CD4-positive, alpha-beta T cell treated with Interleukin-15 for 4 hours (primary cell): ENCODE measurements at regions not wholly inside any gene's neighbourhood (a gene's known extent, or its start where the extent isn't known, plus 50 kb on each side); places are given as distances from the start of the nearest gene placed in this dataset.
"Not testable (repeated sequence)": the region's sequence is repeated elsewhere in the genome, so short reads cannot be mapped to it uniquely, and the experiment has no call there.

Experiments
- DNase-seq: peaks from one replicate; pipeline ENCODE4 v3.0.0-alpha.2; 2020; ENCODE audit warnings: low spot score

- DNase-seq, result no peak
These were observed 105.4 kb downstream of the TTC8 start for GRCh38 chr14:88929656-88930436.

GRCh38 chr14:88931321-88932110, 107.1 kb downstream of the TTC8 start:
- DNase-seq, result no peak

- no peak for DNase-seq
These were observed 108.7 kb downstream of the TTC8 start for GRCh38 chr14:88933191-88933590.

GRCh38 chr14:88934351-88934806, 109.9 kb downstream of the TTC8 start:
- DNase-seq, result no peak

GRCh38 chr14:88935083-88935482, 110.6 kb downstream of the TTC8 start:
- no peak for DNase-seq

- DNase-seq, result no peak
These were observed 113.3 kb downstream of the TTC8 start for GRCh38 chr14:88937706-88938105.

GRCh38 chr14:88940671-88941070, 116.2 kb downstream of the TTC8 start:
- no peak for DNase-seq

GRCh38 chr14:88941414-88941813, 117.0 kb downstream of the TTC8 start:
- no peak for DNase-seq

GRCh38 chr14:88947646-88948598, 123.5 kb downstream of the TTC8 start:
- no peak for DNase-seq

GRCh38 chr14:88950069-88950468, 125.6 kb downstream of the TTC8 start:
- DNase-seq, result no peak

GRCh38 chr14:88951370-88951769, 126.9 kb downstream of the TTC8 start:
- no peak for DNase-seq

GRCh38 chr14:88952901-88953300, 128.4 kb downstream of the TTC8 start:
- DNase-seq, result no peak

GRCh38 chr14:88955455-88955854, 131.0 kb downstream of the TTC8 start:
- no peak for DNase-seq

GRCh38 chr14:88960496-88960895, 136.0 kb downstream of the TTC8 start:
- no peak for DNase-seq

GRCh38 chr14:88961214-88961613, 136.8 kb downstream of the TTC8 start:
- no peak for DNase-seq

- no peak for DNase-seq
These were observed 137.9 kb downstream of the TTC8 start for GRCh38 chr14:88962356-88962755.

- no peak for DNase-seq
These were observed 142.8 kb downstream of the TTC8 start for GRCh38 chr14:88967299-88967698.

- no peak for DNase-seq
These were observed 150.8 kb downstream of the TTC8 start for GRCh38 chr14:88975043-88975830.

GRCh38 chr14:88975926-88976325, 151.5 kb downstream of the TTC8 start:
- no peak for DNase-seq

GRCh38 chr14:88980907-88981306, 156.5 kb downstream of the TTC8 start:
- DNase-seq, result not testable (repeated sequence)

- DNase-seq, result no peak
These were observed 157.5 kb downstream of the TTC8 start for GRCh38 chr14:88981948-88982347.
